IPS-11a (cell line): ENCODE measurements at regions not wholly inside any gene's neighbourhood (a gene's known extent, or its start where the extent isn't known, plus 50 kb on each side); places are given as distances from the start of the nearest gene placed in this dataset.
"Not testable (repeated sequence)": the region's sequence is repeated elsewhere in the genome, so short reads cannot be mapped to it uniquely, and the experiment has no call there.

Source experiments
- H3K4me3 ChIP-seq: one replicate; pipeline ENCODE4 v1.5.1; 2013; ENCODE audit warnings: low read depth, low read length, control low read depth

- no peak overlapping the region for H3K4me3 ChIP-seq
Observed at GRCh38 chr14:54010981-54011380, 54.4 kb upstream of the BMP4 start.

- H3K4me3 ChIP-seq = no peak overlapping the region
Observed at GRCh38 chr14:54023027-54023426, 66.4 kb upstream of the BMP4 start.

DNA sequence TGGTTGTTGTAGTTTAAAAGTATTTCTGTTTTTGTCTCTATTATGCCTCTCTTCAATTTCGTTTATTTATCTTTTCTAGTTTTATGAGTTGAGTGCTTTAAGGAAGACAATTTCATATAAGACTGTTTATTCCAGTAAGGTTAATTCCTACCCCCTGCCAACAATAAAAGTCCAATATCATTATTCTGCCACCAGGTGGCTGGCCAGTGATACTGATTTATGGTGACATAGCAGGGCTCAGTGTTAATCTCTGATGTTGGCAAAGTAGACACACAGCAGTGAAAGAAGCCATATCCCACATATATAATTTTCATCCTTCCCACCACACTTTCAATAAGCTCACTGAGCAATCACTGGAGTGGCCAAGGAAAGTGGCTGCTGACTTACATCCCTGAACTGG lies 69.0 kb upstream of the BMP4 start:
- no peak overlapping the region for H3K4me3 ChIP-seq

DNA sequence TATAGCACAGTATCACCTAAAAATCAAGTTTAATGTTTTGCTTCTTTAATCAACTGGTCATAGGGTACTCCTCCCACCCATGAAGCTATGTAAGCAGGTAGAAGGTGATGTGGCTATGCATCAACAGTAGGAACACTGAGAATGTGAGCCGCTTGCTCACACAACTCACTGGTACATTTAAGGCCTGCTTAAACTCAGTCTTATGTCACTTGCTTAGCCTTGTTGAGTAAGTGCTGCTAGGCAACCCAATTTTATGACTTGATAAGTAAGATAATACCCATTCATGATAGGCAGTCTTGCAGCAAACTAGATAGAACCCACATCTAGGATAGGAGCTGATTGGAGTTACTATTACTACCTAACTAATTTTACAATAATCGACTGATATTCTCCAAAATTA lies 70.0 kb upstream of the BMP4 start:
- no peak overlapping the region for H3K4me3 ChIP-seq

DNA sequence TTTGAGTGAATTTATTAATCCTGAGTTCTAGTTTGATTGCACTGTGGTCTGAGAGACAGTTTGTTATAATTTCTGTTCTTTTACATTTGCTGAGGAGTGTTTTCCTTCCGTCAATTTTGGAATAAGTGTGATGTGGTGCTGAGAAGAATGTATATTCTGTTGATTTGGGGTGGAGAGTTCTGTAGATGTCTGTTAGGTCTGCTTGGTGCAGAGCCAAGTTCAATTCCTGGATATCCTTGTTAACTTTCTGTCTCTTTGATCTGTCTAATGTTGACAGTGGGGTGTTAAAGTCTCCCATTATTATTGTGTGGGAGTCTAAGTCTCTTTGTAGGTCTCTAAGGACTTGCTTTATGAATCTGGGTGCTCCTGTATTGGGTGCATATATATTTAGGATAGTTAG lies 74.4 kb upstream of the BMP4 start:
- not testable (repeated sequence) for H3K4me3 ChIP-seq

GRCh38 chr14:54033285-54033684 lies 76.7 kb upstream of the BMP4 start:
- not testable (repeated sequence) for H3K4me3 ChIP-seq

DNA sequence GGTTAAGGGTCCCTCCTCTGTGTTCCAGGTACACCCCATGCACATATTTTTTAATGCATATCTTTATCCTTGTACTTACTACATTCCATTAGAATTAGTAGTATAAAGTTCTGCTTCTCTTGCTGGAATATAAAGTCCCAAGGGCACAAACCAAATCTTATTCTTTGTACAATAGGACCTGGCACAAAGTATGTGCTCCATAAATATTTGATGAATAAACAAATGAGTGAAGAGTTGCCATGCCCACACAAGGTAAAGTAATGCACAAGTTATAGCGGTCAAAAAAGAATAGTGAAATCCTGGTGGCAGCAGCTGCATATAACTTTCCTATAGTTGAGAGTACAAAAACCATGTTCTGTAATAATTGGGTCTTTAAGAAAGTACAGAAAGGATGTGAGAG lies 82.1 kb upstream of the BMP4 start:
- no peak overlapping the region for H3K4me3 ChIP-seq

GRCh38 chr14:54039311-54039710 lies 82.7 kb upstream of the BMP4 start:
- no peak overlapping the region for H3K4me3 ChIP-seq

DNA sequence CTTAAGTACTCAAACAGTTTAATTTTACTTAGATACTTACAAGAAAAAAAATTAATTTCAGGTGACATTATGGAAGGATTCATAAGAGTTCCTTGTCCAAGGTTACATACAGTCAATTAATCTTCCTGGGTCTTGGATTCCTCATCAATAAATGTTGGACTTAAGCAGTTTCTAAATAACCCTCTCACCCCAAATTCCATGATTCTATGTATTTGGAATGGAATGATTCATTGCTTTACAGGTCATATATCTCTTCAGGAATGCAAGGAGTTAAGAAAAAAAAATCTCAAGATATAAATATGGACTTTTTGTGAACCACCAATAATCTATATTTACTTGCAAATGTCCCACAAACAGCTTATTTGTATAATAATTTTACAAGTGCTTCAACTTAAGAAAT lies 84.2 kb upstream of the BMP4 start:
- H3K4me3 ChIP-seq = no peak overlapping the region

DNA sequence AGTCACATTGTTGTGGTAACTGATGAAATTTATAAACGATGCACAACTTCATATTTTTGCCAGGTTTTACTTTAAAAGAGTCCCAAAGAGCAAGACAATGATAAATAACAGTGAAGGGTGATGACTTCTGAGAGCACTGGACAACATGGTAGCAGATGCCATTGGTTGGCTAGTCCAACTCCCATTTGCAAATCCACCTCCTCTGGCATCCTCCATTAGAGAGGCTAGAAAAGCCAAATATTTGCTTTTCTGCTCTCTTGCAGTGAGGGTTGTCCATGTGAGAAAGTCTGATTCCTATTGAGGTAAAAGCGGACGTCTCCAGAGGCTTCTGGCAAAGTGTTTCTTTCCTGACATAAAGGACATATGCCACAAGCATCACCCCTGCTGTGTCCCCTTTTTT lies 89.6 kb upstream of the BMP4 start:
- no peak overlapping the region for H3K4me3 ChIP-seq

- H3K4me3 ChIP-seq = no peak overlapping the region
Observed at GRCh38 chr14:54047645-54048308, 91.2 kb upstream of the BMP4 start.

DNA sequence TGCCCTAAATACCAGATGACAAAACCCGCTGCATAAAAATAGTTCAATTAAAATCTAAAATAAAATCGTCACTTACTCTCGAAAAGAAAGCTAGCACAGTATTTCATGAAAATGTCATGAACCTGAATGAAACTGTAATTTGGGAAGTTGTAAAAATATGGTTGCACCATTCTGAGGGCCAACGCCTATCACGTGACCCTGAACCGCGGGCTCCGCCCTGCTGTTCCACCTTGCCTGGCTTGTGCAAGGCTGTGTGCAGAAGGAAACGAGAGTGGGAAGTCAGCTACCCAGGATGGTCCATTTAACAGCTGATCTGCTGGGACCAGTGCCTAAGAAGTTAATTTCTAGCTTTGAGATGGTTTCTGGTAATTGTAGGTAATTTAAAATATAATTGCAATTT lies 91.7 kb upstream of the BMP4 start:
- no peak overlapping the region for H3K4me3 ChIP-seq

- H3K4me3 ChIP-seq = no peak overlapping the region
Observed at GRCh38 chr14:54048736-54049135, 92.1 kb upstream of the BMP4 start.

DNA sequence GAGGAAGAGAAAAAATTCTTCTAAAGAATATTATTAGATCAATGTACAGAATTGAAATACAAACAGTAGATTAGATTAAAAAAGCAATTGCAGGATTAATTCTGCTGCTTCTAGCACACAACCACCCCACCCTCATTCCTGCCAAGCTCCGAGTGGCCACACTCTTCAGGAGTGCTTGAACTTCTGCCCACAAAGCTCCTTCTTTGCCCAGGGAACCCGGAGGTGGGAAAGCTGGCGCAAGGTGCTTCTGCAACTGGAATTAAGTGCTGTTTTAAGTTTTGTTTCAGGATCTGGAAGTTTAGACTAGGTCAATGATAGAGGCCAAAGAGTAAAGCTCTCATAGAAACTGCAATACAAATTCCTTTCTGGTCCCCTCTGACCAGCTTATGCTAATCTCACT lies 94.1 kb upstream of the BMP4 start:
- H3K4me3 ChIP-seq = no peak overlapping the region

DNA sequence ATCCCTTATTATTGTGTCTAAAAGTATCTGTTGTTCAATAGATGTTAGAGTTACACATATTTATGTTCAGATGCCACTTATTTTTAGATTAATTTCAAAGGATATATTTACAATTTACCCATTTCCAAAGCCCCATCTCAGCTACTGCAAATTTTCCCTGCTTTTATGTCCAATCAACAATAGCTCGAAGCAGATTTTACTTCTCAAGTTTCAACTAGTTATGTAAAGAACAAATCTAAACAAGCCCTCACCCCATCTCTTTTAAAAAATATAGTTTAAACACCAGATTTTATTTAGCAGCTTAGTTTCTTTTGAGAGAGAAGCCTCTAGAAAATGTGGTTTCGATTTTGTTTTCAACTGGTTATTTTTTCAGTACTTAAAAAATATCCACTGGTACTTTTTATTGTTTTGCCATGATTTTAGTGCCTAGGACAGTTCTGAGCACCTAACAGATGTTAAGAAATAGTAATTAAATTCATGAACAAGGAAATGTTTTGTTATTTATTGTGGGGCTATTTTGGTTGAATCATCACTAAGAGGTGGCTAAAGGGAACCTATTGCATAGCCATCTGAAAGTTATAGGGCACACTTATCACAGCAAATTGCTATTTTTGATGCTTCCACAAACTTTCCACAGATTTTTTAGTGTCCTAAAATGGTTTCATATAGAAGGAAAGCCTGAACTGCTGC lies 96.2 kb upstream of the BMP4 start:
- no peak overlapping the region for H3K4me3 ChIP-seq

GRCh38 chr14:54053386-54053745 lies 96.7 kb upstream of the BMP4 start:
- H3K4me3 ChIP-seq = no peak overlapping the region

GRCh38 chr14:54058505-54058904 lies 101.9 kb upstream of the BMP4 start:
- H3K4me3 ChIP-seq = no peak overlapping the region

DNA sequence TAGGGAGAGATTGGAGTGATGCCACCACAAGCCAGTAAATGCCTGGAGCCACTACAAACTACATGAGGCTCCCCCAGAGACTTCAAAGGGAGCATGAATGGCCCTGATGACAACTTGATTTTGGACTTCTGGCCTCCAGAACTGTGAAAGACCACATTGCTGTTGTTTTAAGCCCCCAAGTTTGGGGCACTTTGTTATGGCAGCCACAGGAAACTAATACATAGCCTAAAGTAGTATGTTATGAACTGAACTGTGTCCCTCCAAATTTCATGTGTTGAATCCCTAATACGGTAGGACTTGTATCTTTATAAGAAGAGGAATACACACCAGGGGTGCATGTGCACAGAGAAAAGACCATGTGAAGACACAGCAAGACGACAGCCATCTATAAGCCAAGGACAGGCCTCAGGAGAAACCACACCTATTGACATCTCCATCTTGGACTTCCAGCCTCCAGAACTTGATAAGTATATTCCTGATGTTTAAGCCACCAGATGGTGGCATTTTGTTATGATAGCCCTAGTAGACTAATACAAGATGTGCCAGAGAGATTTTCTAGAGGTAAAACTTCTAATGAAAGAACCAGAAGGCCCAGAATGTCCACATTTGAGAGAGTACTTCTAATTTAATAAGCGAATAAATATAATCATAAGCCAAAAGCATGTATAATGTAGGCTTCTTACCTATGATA lies 127.1 kb upstream of the BMP4 start:
- H3K4me3 ChIP-seq = no peak overlapping the region

GRCh38 chr14:54085232-54085761 lies 128.7 kb upstream of the BMP4 start:
- H3K4me3 ChIP-seq = no peak overlapping the region

GRCh38 chr14:54085841-54086240 lies 129.2 kb upstream of the BMP4 start:
- H3K4me3 ChIP-seq = no peak overlapping the region

- no peak overlapping the region for H3K4me3 ChIP-seq
Observed at GRCh38 chr14:54086767-54087166, 130.1 kb upstream of the BMP4 start.

- H3K4me3 ChIP-seq = no peak overlapping the region
Observed at GRCh38 chr14:54087376-54087775, 130.8 kb upstream of the BMP4 start.
